Breast epithelium (tissue), 4 donors: ENCODE measurements at regions not wholly inside any gene's neighbourhood (a gene's known extent, or its start where the extent isn't known, plus 50 kb on each side); places are given as distances from the start of the nearest gene placed in this dataset.
"Not testable (repeated sequence)": the region's sequence is repeated elsewhere in the genome, so short reads cannot be mapped to it uniquely, and the experiment has no call there.

Experiments used
- DNase-seq, 2 donors: peaks; one replicate each; pipeline ENCODE4 v3.0.0-alpha.2; 2019; ENCODE audit warnings: low spot score in 2 of 2
- H3K27ac ChIP-seq, 2 donors: fragments of 200-600 bp; sonication (generic) in 1 of 2; one replicate each; pipeline ENCODE4 v1.5.1; 2016 to 2019; ENCODE audit warnings: mild to moderate bottlenecking in 1 of 2
- H3K27me3 ChIP-seq, 2 donors: fragments of 200-600 bp; sonication (generic) in 1 of 2; one replicate each; pipeline versions ENCODE4 v1.5.1 to v1.6.0; 2017 to 2019; ENCODE audit warnings: control low read depth in 1 of 2, mild to moderate bottlenecking in 1 of 2
- H3K36me3 ChIP-seq: fragments of 200-600 bp; one replicate; pipeline ENCODE4 v1.5.1; 2019
- H3K4me1 ChIP-seq, 2 donors: fragments of 200-600 bp; sonication (generic); one replicate each; pipeline ENCODE4 v1.5.1; 2016 to 2019; ENCODE audit warnings: control low read depth in 1 of 2
- H3K4me3 ChIP-seq, 3 donors: fragments of 200-600 bp; sonication (generic); 1 replicate in 2 of 3; 2 replicates in 1 of 3; pipeline ENCODE4 v1.5.1; 2016 to 2019; ENCODE audit warnings: mild to moderate bottlenecking in 3 of 3, moderate library complexity in 2 of 3
- H3K9me3 ChIP-seq, 2 donors: fragments of 200-600 bp; sonication (generic) in 1 of 2; one replicate each; pipeline ENCODE4 v1.5.1; 2016 to 2019; ENCODE audit warnings: control low read depth in 1 of 2
- CTCF ChIP-seq, 3 donors: fragments of 450-650 bp; IDR thresholded peaks; one replicate each; pipeline ENCODE4 v1.5.1; 2016 to 2017; ENCODE audit warnings: antibody characterized with exemption in 3 of 3, mild to moderate bottlenecking in 3 of 3, moderate library complexity in 3 of 3
- POLR2A ChIP-seq: fragments of 450-650 bp; IDR thresholded peaks from one replicate; pipeline ENCODE4 v1.6.1; 2016; ENCODE audit warnings: antibody characterized with exemption, mild to moderate bottlenecking, moderate library complexity
- POLR2AphosphoS5 ChIP-seq, 3 donors: sonication (generic); formaldehyde crosslinking; IDR thresholded peaks; one replicate each; pipeline ENCODE4 v1.6.1; 2017; ENCODE audit warnings: antibody characterized with exemption in 3 of 3
- intact Hi-C: fragments of 100-400 bp; cut with DNase I; formaldehyde crosslinking; loops from one replicate; pipeline ENCODE4 v1.15.1; 2023; ENCODE audit warnings: low total_unique reads

GRCh38 chr2:53129851-53130250, 637.8 kb upstream of the CHAC2 start:
- Histone ChIP-seq H3K27me3 (no peaks in the 10 kb centered on the region), H3K36me3 (no peaks in the 10 kb centered on the region), H3K4me3 (no peak overlapping the region), H3K9me3 (no peaks in the 10 kb centered on the region), H3K4me1 (no peaks in the 10 kb centered on the region), H3K27ac (no peak overlapping the region)
- no peak for TF ChIP-seq POLR2AphosphoS5 (IDR thresholded peaks at IDR 0.05)
- no peak for TF ChIP-seq CTCF (IDR thresholded peaks at IDR 0.05)
- TF ChIP-seq POLR2A, result no peak
- intact Hi-C loops, result no loop called here
- no peak for DNase-seq

GRCh38 chr2:53127061-53127650, 640.4 kb upstream of the CHAC2 start:
- TF ChIP-seq POLR2AphosphoS5 (IDR thresholded peaks at IDR 0.05) (no peak), CTCF (IDR thresholded peaks at IDR 0.05) (no peak), POLR2A (no peak)
- H3K27me3 ChIP-seq, result no peaks in the 10 kb centered on the region
- no peaks in the 10 kb centered on the region for H3K36me3 ChIP-seq
- intact Hi-C loops, result no loop called here
- H3K4me1 ChIP-seq, result no peaks in the 10 kb centered on the region
- H3K9me3 ChIP-seq, result no peaks in the 10 kb centered on the region
- no peak for DNase-seq
- H3K4me3 ChIP-seq, result no peak overlapping the region
- no peak overlapping the region for H3K27ac ChIP-seq

GRCh38 chr2:53114991-53115390, 652.6 kb upstream of the CHAC2 start:
- H3K36me3 ChIP-seq, result no peaks in the 10 kb centered on the region
- no peaks in the 10 kb centered on the region for H3K9me3 ChIP-seq
- no peaks in the 10 kb centered on the region for H3K4me1 ChIP-seq
- intact Hi-C loops, result no loop called here
- no peak for TF ChIP-seq POLR2A
- TF ChIP-seq POLR2AphosphoS5 (IDR thresholded peaks at IDR 0.05), result no peak
- TF ChIP-seq CTCF (IDR thresholded peaks at IDR 0.05), result no peak
- H3K27me3 ChIP-seq, result no peaks in the 10 kb centered on the region
- no peak overlapping the region for H3K27ac ChIP-seq
- no peak for DNase-seq
- no peak overlapping the region for H3K4me3 ChIP-seq

- Histone ChIP-seq H3K9me3 (no peaks in the 10 kb centered on the region), H3K4me3 (no peak overlapping the region), H3K36me3 (no peaks in the 10 kb centered on the region), H3K27ac (no peak overlapping the region), H3K27me3 (no peaks in the 10 kb centered on the region), H3K4me1 (no peaks in the 10 kb centered on the region)
- DNase-seq, result no peak
- intact Hi-C loops, result no loop called here
- TF ChIP-seq CTCF (IDR thresholded peaks at IDR 0.05) (no peak), POLR2A (no peak), POLR2AphosphoS5 (IDR thresholded peaks at IDR 0.05) (no peak)
These were observed 653.0 kb upstream of the CHAC2 start for GRCh38 chr2:53114582-53114981.

GRCh38 chr2:53112408-53112807, 655.2 kb upstream of the CHAC2 start:
- H3K4me1 ChIP-seq, intact Hi-C loops, H3K4me3 ChIP-seq, H3K27ac ChIP-seq, H3K36me3 ChIP-seq, H3K9me3 ChIP-seq, H3K27me3 ChIP-seq, DNase-seq: not testable (repeated sequence)

GRCh38 chr2:53111406-53111805, 656.2 kb upstream of the CHAC2 start:
- DNase-seq, result no peak

More at GRCh38 chr2:53111406-53111805, 656.2 kb upstream of the CHAC2 start:
- H3K4me3 ChIP-seq, result no peak overlapping the region
- no peaks in the 10 kb centered on the region for H3K27me3 ChIP-seq
- H3K36me3 ChIP-seq, result no peaks in the 10 kb centered on the region
- H3K9me3 ChIP-seq, result no peaks in the 10 kb centered on the region
- no peak overlapping the region for H3K27ac ChIP-seq
- TF ChIP-seq POLR2A, result no peak
- intact Hi-C loops, result no loop called here
- no peaks in the 10 kb centered on the region for H3K4me1 ChIP-seq
